ENCODE measurements at regions not wholly inside any gene's neighbourhood (a gene's known extent, or its start where the extent isn't known, plus 50 kb on each side); places are given as distances from the start of the nearest gene placed in this dataset.
"Not testable (repeated sequence)": the region's sequence is repeated elsewhere in the genome, so short reads cannot be mapped to it uniquely, and the experiment has no call there.

DNA sequence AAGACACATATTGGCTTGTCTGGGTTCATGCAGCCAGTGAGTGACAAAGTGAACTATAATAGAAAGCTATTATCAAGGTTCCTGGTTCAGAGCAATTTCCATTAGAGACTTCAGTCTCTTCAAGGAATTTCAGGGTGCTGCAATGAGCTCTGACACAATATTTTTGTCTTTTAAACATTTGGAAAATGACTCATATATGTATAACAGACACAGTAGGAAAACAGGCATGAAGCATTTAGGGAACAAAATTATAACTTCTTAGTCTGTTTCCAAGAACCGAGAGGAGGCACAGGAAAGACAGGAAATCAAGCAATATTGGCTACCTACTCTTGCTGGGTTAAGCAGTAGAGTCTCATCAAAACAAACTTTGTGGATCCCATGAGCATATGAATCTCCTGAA, 170.4 kb downstream of the PTPRC start:
- H3K4me3 ChIP-seq (ENCODE audit: low read depth, low read length), result no peak overlapping the region
- DNase-seq (ENCODE audit: low read depth), result peak; percentile 34

DNA sequence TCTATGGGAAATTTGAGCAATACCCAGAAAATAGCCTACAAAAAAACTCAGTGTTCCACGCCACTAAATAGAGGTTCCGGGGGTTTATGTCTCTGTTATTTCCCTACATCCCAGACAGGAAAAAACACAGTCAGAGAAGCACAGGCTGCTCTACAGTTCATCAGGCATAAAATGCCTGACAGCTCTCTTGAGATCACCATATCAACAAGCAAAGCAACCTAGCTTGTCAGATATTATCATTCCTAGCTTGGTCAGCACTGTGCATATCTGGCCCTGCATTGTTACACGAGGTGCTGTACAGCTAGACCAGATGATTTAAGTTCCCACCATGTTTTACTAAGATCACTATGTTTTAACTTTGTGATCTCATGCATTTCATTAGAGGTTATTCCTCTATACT, 172.6 kb downstream of the PTPRC start:
- no peak overlapping the region for H3K4me3 ChIP-seq (ENCODE audit: low read depth, low read length)
- no peak for DNase-seq (ENCODE audit: low read depth)

- DNase-seq (ENCODE audit: low read depth), result no peak
- H3K4me3 ChIP-seq (ENCODE audit: low read depth, low read length), result no peak overlapping the region
Measured at GRCh38 chr1:198823626-198824025, 184.8 kb downstream of the PTPRC start.

DNA sequence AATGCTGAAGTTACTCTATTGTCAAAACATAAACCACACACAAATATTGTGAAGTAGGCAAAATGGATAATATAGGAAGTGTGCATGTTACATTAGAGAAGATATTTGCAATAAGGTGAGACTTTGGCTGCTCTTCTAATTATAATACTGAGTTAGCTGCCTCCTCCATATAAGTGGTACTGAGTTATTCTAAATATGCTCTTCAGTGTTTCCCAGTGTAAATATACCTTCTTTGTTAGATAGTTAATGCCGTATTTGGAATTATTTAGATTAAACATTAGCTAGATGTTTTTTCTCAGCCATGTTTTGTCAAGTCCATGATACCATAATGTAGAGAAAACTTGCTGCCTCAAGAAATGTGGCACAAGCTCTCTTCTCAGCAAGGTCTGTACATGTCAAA, 186.4 kb downstream of the PTPRC start:
- no peak for DNase-seq (ENCODE audit: low read depth)
- no peak overlapping the region for H3K4me3 ChIP-seq (ENCODE audit: low read depth, low read length)

DNA sequence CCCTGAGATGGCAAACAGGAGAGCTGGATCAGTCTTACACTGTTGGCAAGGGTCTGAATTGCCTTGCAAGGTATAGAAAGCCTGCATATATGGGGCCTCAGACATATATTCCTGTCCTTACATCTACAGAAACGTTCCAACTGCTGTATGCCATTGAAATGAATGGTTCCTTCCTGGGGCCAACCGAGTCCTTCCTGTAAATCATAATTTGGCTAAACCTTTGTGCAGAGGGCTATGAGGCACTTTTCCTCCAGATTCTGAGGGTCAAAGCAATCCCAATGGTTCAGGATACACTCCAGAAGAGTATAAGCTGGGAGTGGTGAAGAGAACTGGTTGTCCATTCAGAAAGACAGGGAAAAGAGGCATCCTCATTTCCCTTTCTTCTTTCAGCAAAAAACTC, 190.5 kb downstream of the PTPRC start:
- no peak for DNase-seq (ENCODE audit: low read depth)
- H3K4me3 ChIP-seq (ENCODE audit: low read depth, low read length), result no peak overlapping the region

GRCh38 chr1:198829944-198830343, 191.1 kb downstream of the PTPRC start:
- no peak for DNase-seq (ENCODE audit: low read depth)
- H3K4me3 ChIP-seq (ENCODE audit: low read depth, low read length), result no peak overlapping the region

DNA sequence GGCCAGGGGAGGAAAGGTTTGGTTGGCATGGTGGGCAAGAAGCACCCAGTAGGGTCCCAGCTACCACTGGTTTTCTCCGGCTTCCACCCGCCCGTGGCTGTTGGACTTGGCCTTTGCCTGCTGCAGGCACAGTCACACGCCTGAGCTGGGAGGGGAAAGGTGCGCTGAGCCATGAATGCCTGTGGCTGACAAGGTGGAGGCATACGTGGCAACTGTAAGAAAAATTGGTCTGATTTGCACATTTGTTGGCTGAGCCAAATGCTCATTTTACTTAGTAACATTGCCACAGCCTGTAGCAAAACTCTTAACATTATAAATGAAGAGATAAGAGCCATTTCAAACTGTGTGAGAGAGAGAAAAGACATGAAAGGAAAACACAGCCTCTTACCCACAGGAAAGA, 191.6 kb downstream of the PTPRC start:
- no peak for DNase-seq (ENCODE audit: low read depth)

GRCh38 chr1:198833706-198834503, 195.1 kb downstream of the PTPRC start:
- DNase-seq (ENCODE audit: low read depth), result no peak
- H3K4me3 ChIP-seq (ENCODE audit: low read depth, low read length), result no peak overlapping the region

More for the DNA sequence above, 191.6 kb downstream of the PTPRC start:
- H3K4me3 ChIP-seq (ENCODE audit: low read depth, low read length), result no peak overlapping the region

DNA sequence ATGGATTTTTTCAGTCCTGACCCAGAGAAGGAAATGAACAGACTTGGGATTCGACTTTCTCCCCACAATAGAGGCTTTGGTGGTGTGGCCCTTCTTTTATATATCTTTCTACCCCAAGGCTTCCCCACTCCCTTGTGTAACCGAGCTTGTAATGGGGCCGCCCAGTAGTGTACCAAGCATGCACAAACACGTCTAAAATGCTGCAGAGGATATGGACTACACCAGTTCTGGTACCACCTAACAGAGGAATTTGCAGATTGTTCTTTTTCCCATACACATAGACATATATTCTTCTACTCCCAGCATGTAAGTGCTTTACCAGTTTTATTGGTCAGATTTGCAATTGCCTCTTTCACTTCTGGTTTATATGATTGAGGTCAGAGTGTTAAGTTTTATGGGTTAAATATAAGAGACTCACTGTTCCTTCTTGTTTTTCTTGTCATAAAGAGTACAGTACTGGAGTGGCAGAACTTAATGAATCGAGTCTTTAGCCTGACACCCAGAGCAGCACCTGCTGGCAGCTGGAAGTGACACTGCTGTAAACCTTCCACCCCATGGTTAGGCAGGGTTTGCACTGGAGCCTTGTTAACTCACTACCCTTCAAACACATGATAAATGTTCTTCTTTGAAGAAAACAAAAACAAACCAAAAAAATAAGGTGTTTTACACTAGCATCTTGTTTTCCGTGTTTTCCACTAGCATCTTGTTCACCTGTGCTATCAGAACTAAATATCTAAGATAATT, 198.6 kb downstream of the PTPRC start:
- no peak overlapping the region for H3K4me3 ChIP-seq (ENCODE audit: low read depth, low read length)
- no peak for DNase-seq (ENCODE audit: low read depth)

- no peak for DNase-seq (ENCODE audit: low read depth)
Measured at GRCh38 chr1:198838022-198838342, 199.1 kb downstream of the PTPRC start.

DNA sequence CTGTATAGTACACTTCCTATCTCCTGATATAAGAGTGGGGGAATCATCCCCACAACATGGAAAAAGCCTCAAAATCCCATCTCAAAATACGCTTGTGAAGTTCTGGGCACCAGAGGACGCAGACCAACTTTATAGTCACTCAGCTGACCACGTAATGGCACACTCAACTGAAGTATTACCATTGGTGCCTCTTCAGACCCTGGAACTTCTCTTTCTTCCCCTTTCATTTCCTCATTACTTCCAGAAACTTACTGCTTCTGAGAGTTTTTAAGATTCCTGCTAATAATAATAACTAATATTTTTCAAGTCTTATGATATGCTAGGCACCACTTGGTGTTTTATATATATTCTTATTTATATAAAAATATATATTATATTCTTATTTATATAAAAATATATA, 202.6 kb downstream of the PTPRC start:
- H3K4me3 ChIP-seq (ENCODE audit: low read depth, low read length), result no peak overlapping the region
- no peak for DNase-seq (ENCODE audit: low read depth)

More at GRCh38 chr1:198838022-198838342, 199.1 kb downstream of the PTPRC start:
- no peak overlapping the region for H3K4me3 ChIP-seq (ENCODE audit: low read depth, low read length)

- no peak overlapping the region for H3K4me3 ChIP-seq (ENCODE audit: low read depth, low read length)
- DNase-seq (ENCODE audit: low read depth), result no peak
Measured at GRCh38 chr1:198842686-198843085, 203.8 kb downstream of the PTPRC start.

DNA sequence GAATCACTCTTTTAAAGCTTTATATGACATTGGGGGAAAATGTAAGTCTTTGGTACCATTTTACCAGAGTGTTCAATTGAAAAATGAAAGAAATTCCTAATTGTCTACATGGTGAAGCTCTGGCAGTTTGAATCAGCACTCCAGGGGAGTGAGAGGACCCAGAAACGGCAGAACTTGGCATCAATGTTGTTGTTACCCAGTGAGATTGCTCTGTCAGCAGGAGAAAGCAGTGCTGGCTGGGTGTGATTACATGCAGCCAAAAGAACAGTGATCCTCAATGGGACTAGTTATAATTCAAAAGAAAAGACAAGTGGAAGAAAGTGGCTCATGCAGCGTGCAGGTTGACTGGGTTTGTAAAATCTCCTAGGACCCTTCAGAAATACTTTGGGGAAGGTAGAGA, 206.4 kb downstream of the PTPRC start:
- DNase-seq (ENCODE audit: low read depth), result no peak
- H3K4me3 ChIP-seq (ENCODE audit: low read depth, low read length), result no peak overlapping the region

DNA sequence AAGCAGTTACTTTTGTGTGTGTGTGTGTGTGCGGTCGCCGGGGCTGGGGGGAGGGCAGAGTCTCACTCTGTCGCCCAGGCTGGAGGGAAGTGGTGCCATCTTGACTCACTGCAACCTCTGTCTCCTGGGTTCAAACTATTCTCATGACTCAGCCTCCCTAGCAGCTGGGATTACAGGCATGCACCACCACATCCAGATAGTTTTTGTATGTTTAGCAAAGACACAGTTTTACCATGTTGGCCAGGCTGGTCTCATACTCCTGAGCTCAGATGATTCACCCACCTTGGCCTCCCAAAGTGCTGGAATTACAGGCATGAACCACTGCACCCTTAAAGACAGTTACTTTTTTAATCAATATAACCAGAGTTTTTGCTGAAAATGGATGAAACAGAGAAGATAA, 207.0 kb downstream of the PTPRC start:
- no peak overlapping the region for H3K4me3 ChIP-seq (ENCODE audit: low read depth, low read length)
- no peak for DNase-seq (ENCODE audit: low read depth)

- DNase-seq (ENCODE audit: low read depth), result no peak
Measured at GRCh38 chr1:198846556-198846955, 207.7 kb downstream of the PTPRC start.

DNA sequence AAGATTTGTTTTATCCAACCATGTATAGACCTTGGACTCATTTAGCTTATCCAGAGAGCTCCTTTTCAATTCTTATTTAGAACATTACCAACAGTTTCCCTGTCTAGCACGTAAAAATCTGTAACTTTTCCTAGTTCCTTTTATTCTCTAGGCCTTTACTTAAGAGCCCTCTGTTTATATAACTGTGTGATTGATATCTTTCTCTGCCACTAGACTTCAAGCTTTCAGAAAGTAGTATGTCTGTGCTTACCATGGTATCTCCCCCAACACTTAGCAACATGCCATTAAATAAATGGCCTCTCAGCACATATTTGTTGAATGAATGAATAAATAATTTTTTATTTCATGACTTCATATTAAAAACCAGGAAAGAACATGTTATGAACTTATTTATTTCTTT, 209.4 kb downstream of the PTPRC start:
- DNase-seq (ENCODE audit: low read depth), result no peak
- H3K4me3 ChIP-seq (ENCODE audit: low read depth, low read length), result no peak overlapping the region

More at GRCh38 chr1:198846556-198846955, 207.7 kb downstream of the PTPRC start:
- no peak overlapping the region for H3K4me3 ChIP-seq (ENCODE audit: low read depth, low read length)

DNA sequence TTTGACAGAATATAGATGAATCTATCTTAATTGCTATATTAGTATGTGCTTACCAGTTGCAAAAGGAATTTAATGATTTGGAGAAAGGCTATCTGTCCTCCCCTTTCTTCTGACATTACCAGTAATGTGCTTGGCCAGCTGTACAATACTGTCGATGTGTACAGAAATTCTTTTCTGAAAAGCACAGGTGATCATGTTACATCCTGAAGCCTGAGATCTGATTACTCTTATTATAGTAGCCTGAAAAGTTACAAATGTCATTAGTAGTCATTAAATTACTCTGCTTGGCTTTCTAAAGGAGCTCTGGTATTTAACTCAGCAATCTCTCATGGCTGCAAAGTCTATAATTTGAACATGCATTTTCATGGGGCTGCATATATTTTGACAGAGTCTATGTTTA, 209.8 kb downstream of the PTPRC start:
- no peak overlapping the region for H3K4me3 ChIP-seq (ENCODE audit: low read depth, low read length)
- DNase-seq (ENCODE audit: low read depth), result no peak

GRCh38 chr1:198849093-198849492, 210.3 kb downstream of the PTPRC start:
- DNase-seq (ENCODE audit: low read depth), result no peak
- H3K4me3 ChIP-seq (ENCODE audit: low read depth, low read length), result no peak overlapping the region

- DNase-seq (ENCODE audit: low read depth), result no peak
- H3K4me3 ChIP-seq (ENCODE audit: low read depth, low read length), result no peak overlapping the region
Measured at GRCh38 chr1:198850196-198850595, 211.4 kb downstream of the PTPRC start.

- not testable (repeated sequence) for DNase-seq (ENCODE audit: low read depth); H3K4me3 ChIP-seq (ENCODE audit: low read depth, low read length)
Measured at GRCh38 chr1:198850966-198851365, 212.1 kb downstream of the PTPRC start.

DNA sequence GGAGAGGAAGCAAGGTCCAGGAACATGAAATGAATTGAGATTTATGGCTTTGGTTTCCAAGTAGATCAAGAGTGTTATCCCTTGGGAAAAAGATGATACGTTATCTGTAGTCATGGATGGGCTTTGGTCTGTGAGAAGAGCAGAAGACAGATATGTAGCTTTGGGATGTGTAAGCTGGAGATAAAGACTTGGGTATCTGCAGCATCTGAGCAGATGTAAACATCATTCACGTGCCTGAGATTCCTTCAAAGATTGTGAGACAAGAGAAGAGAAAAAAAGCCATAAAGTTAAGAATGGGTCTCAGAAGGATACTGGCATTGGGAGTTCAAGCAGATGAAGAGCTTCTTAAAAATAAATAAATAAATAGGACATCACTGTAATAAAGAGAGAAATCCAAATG, 217.8 kb downstream of the PTPRC start:
- DNase-seq (ENCODE audit: low read depth), result no peak
- H3K4me3 ChIP-seq (ENCODE audit: low read depth, low read length), result no peak overlapping the region
